Trophoblast cell (in vitro differentiated cells and primary cell): ENCODE measurements at regions not wholly inside any gene's neighbourhood (a gene's known extent, or its start where the extent isn't known, plus 50 kb on each side); places are given as distances from the start of the nearest gene placed in this dataset.

Experiments
- DNase-seq, 2 donors: peaks; one replicate each; pipeline ENCODE4 v3.0.0-alpha.2; 2016
- H2AFZ ChIP-seq: 2 replicates; pipeline ENCODE4 v1.6.1; 2013; ENCODE audit warnings: low read length, moderate library complexity, mild to moderate bottlenecking; ENCODE audit not compliant: insufficient read depth, poor library complexity
- H2AK5ac ChIP-seq: 2 replicates; pipeline ENCODE4 v1.6.1; 2013; ENCODE audit warnings: mild to moderate bottlenecking, low read length
- H2BK120ac ChIP-seq: 2 replicates; pipeline ENCODE4 v1.6.1; 2013; ENCODE audit warnings: low read length, mild to moderate bottlenecking, moderate library complexity; ENCODE audit not compliant: insufficient read depth, poor library complexity
- H2BK12ac ChIP-seq: 2 replicates; pipeline ENCODE4 v1.6.1; 2013; ENCODE audit warnings: mild to moderate bottlenecking, low read length, moderate library complexity
- H2BK5ac ChIP-seq: 2 replicates; pipeline ENCODE4 v1.6.1; 2013; ENCODE audit warnings: low read length, low read depth, moderate library complexity, mild to moderate bottlenecking; ENCODE audit not compliant: poor library complexity
- H3K14ac ChIP-seq: 2 replicates; pipeline ENCODE4 v1.6.1; 2013; ENCODE audit warnings: mild to moderate bottlenecking, low read length
- H3K18ac ChIP-seq: 2 replicates; pipeline ENCODE4 v1.6.1; 2013; ENCODE audit warnings: mild to moderate bottlenecking, low read length
- H3K23ac ChIP-seq: 2 replicates; pipeline ENCODE4 v1.6.1; 2013; ENCODE audit warnings: low read length
- H3K27ac ChIP-seq: 2 replicates; pipeline ENCODE4 v1.5.1; 2013; ENCODE audit warnings: low read depth, mild to moderate bottlenecking, inconsistent platforms, low read length, moderate library complexity
- H3K27me3 ChIP-seq: 2 replicates; pipeline ENCODE4 v1.6.1; 2013; ENCODE audit warnings: inconsistent platforms, mild to moderate bottlenecking, low read length, moderate library complexity; ENCODE audit not compliant: insufficient read depth
- H3K36me3 ChIP-seq, 2 experiments: 1 replicate in 1 of 2; 2 replicates in 1 of 2; pipeline ENCODE4 v1.6.1; 2013; ENCODE audit warnings: low read length in 2 of 2, mild to moderate bottlenecking in 2 of 2, moderate library complexity in 1 of 2; ENCODE audit not compliant: insufficient read depth in 2 of 2, control insufficient read depth in 1 of 2
- H3K4ac ChIP-seq: 2 replicates; pipeline ENCODE4 v1.6.1; 2013; ENCODE audit warnings: low read depth, mild to moderate bottlenecking, low read length, moderate library complexity
- H3K4me1 ChIP-seq, 2 experiments: 1 replicate in 1 of 2; 2 replicates in 1 of 2; pipeline ENCODE4 v1.6.1; 2013; ENCODE audit warnings: low read length in 2 of 2, mild to moderate bottlenecking in 2 of 2, moderate library complexity in 1 of 2; ENCODE audit not compliant: insufficient read depth in 2 of 2, control insufficient read depth in 1 of 2
- H3K4me2 ChIP-seq: 2 replicates; pipeline ENCODE4 v1.6.1; 2013; ENCODE audit warnings: inconsistent platforms, mild to moderate bottlenecking, low read length, moderate library complexity
- H3K4me3 ChIP-seq: 2 replicates; pipeline ENCODE4 v1.5.1; 2013; ENCODE audit warnings: mild to moderate bottlenecking, low read depth, low read length, inconsistent platforms
- H3K79me1 ChIP-seq: one replicate; pipeline ENCODE4 v1.6.1; 2013; ENCODE audit warnings: low read length
- H3K79me2 ChIP-seq: 2 replicates; pipeline ENCODE4 v1.6.1; 2013; ENCODE audit warnings: low read length, mild to moderate bottlenecking; ENCODE audit not compliant: control insufficient read depth, insufficient read depth, poor library complexity
- H3K9ac ChIP-seq: 2 replicates; pipeline ENCODE4 v1.6.1; 2013; ENCODE audit warnings: mild to moderate bottlenecking, low read length
- H3K9me3 ChIP-seq: 2 replicates; pipeline ENCODE4 v1.6.1; 2013; ENCODE audit warnings: low read depth, mild to moderate bottlenecking, control low read depth, inconsistent platforms, low read length; ENCODE audit not compliant: insufficient read depth
- H4K12ac ChIP-seq: 2 replicates; pipeline ENCODE4 v1.6.1; 2013; ENCODE audit warnings: low read depth, mild to moderate bottlenecking, low read length, moderate library complexity
- H4K8ac ChIP-seq: 2 replicates; pipeline ENCODE4 v1.6.1; 2013; ENCODE audit warnings: low read depth, mild to moderate bottlenecking, low read length, moderate library complexity
- H4K91ac ChIP-seq: one replicate; pipeline ENCODE4 v1.6.1; 2013; ENCODE audit warnings: low read depth, mild to moderate bottlenecking, low read length, moderate library complexity
- WGBS: extraction: QIAGEN DNeasy Blood & Tissue Kit; methylation state at CpG from one replicate; pipeline ENCODE4 v1.1.7; 2013; ENCODE audit warnings: missing lambda C conversion rate; ENCODE audit not compliant: insufficient read length, insufficient coverage; ENCODE audit errors: extremely low coverage; 5-methylcytosine and 5-hydroxymethylcytosine counted together

GRCh38 chr12:81896771-81897170, 137.6 kb upstream of the PPFIA2 start:
- no CpG with 5 or more reads among the region's 9 CpGs for WGBS
- no peak overlapping the region for H2BK120ac ChIP-seq
- H3K4me2 ChIP-seq = no peak overlapping the region
- H3K36me3 ChIP-seq = no peaks in the 10 kb centered on the region
- no peak overlapping the region for H4K12ac ChIP-seq
- no peak overlapping the region for H3K4ac ChIP-seq
- H4K91ac ChIP-seq = no peak overlapping the region
- H2BK5ac ChIP-seq = no peak overlapping the region
- H2AFZ ChIP-seq = no peak overlapping the region
- H3K79me2 ChIP-seq = no peaks in the 10 kb centered on the region
- H2AK5ac ChIP-seq = no peak overlapping the region
- no peak overlapping the region for H3K14ac ChIP-seq
- H2BK12ac ChIP-seq = no peak overlapping the region
- H3K4me3 ChIP-seq = no peak overlapping the region
- no peak overlapping the region for H3K9ac ChIP-seq
- H3K27ac ChIP-seq = no peak overlapping the region
- peaks cover 5% of the 10 kb centered on the region for H3K9me3 ChIP-seq
- no peak for DNase-seq
- no peak overlapping the region for H3K18ac ChIP-seq
- no peaks in the 10 kb centered on the region for H3K4me1 ChIP-seq
- no peak overlapping the region for H4K8ac ChIP-seq
- H3K23ac ChIP-seq = no peak overlapping the region
- no peaks in the 10 kb centered on the region for H3K79me1 ChIP-seq
- no peaks in the 10 kb centered on the region for H3K27me3 ChIP-seq

DNA sequence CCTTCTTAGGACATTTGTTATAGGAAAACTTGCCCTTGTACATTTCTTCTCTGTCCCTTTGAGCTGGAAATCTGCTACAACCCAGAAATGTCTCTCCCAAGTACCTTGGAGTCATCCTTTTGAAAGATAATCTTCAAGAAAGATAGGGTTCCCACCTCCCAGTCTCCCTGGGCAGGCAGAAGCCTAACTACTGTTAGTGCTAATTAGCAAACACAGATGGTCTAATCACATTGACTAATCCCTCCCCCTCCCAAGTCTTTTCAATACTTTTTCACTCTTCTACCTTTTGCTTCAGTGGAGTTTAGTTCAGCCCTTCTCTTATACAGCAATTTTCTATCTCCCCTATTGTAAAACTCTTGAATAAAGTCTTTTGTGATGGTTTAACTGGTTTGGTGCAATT, 129.8 kb upstream of the PPFIA2 start:
- no peak overlapping the region for H3K4ac ChIP-seq

DNA sequence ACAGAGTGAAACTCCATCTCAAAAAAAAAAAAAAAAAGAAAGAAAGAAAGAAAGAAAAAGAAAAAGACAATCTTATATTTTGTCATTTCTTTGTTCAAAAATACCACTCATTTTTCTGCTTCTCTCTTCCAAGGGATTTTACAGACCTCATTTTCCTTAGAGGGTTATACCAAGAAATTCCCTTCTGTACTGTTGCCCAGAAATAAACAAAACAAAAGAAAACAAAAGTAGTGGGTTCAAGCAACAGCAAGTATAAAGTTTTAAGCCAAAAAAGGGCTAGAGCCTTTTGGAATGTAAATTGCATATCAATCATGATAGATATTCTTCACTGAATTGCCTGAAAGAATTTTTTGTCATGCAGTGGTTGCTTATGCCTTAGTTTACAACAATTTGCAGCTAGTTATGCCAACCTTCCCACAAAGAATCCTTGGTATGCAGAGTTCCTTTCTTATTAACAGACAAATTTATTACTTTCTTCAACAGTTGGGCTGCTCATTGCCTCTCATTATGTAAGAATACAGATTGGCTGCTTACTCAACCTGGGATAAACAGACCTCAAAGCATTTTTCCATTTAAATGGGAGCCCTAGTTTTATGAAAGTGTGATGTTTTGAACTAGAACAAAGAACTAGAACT, 129.1 kb upstream of the PPFIA2 start:
- Histone ChIP-seq H2AK5ac (no peak overlapping the region), H3K27me3 (no peaks in the 10 kb centered on the region), H3K79me2 (no peaks in the 10 kb centered on the region), H2BK120ac (no peak overlapping the region), H3K14ac (no peak overlapping the region), H3K79me1 (no peaks in the 10 kb centered on the region), H3K4me3 (no peak overlapping the region), H3K27ac (no peak overlapping the region), H2BK12ac (no peak overlapping the region), H2BK5ac (no peak overlapping the region), H3K4me1 (no peaks in the 10 kb centered on the region), H3K18ac (no peak overlapping the region), H3K9me3 (no peaks in the 10 kb centered on the region), H3K4me2 (no peak overlapping the region), H4K8ac (no peak overlapping the region), H3K36me3 (no peaks in the 10 kb centered on the region), H2AFZ (no peak overlapping the region), H4K12ac (no peak overlapping the region), H4K91ac (no peak overlapping the region), H3K4ac (no peak overlapping the region), H3K9ac (no peak overlapping the region), H3K23ac (no peak overlapping the region)
- DNase-seq = no peak

More for the DNA sequence above, 129.8 kb upstream of the PPFIA2 start:
- H3K4me2 ChIP-seq = no peak overlapping the region
- no peak overlapping the region for H4K8ac ChIP-seq
- no peak overlapping the region for H3K9ac ChIP-seq
- H3K79me1 ChIP-seq = no peaks in the 10 kb centered on the region
- H3K14ac ChIP-seq = no peak overlapping the region
- no peaks in the 10 kb centered on the region for H3K79me2 ChIP-seq
- no peaks in the 10 kb centered on the region for H3K4me1 ChIP-seq
- H3K23ac ChIP-seq = no peak overlapping the region
- H3K18ac ChIP-seq = no peak overlapping the region
- H2BK120ac ChIP-seq = no peak overlapping the region
- H3K27me3 ChIP-seq = no peaks in the 10 kb centered on the region
- H2BK12ac ChIP-seq = no peak overlapping the region
- no peak overlapping the region for H3K4me3 ChIP-seq
- H2AK5ac ChIP-seq = no peak overlapping the region
- no peaks in the 10 kb centered on the region for H3K36me3 ChIP-seq
- H3K9me3 ChIP-seq = no peaks in the 10 kb centered on the region
- no peak overlapping the region for H4K12ac ChIP-seq
- no peak overlapping the region for H2BK5ac ChIP-seq
- no peak overlapping the region for H4K91ac ChIP-seq
- no peak for DNase-seq
- no peak overlapping the region for H2AFZ ChIP-seq
- H3K27ac ChIP-seq = no peak overlapping the region

DNA sequence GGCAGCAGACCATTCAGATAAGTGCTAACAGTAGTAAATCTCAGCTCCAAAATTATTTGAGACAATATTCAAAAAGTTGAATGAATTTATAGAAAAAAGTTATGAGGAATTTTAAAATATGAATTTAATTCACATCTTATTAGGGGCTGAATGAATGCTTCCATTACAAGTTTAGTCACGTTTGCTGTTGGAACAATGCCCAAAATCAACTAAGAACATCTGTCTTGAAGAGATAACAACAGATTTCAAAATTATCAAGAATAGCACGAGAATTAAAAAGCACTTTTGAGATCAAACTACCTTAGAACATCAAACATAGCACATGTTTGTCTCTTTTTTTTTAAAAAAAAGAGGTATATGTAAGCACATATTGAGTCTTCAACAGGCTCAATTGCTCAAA, 115.4 kb upstream of the PPFIA2 start:
- no peak overlapping the region for H3K4ac ChIP-seq
- no peaks in the 10 kb centered on the region for H3K36me3 ChIP-seq
- H2BK120ac ChIP-seq = no peak overlapping the region
- H4K8ac ChIP-seq = no peak overlapping the region
- no peak overlapping the region for H3K4me2 ChIP-seq
- H2BK12ac ChIP-seq = no peak overlapping the region
- H3K79me2 ChIP-seq = no peaks in the 10 kb centered on the region
- no peaks in the 10 kb centered on the region for H3K4me1 ChIP-seq
- H3K18ac ChIP-seq = no peak overlapping the region
- H3K4me3 ChIP-seq = no peak overlapping the region
- H4K91ac ChIP-seq = no peak overlapping the region
- no peak overlapping the region for H3K23ac ChIP-seq
- no peak overlapping the region for H4K12ac ChIP-seq
- no peak overlapping the region for H3K14ac ChIP-seq
- H3K27me3 ChIP-seq = no peaks in the 10 kb centered on the region
- no CpG with 5 or more reads among the region's 2 CpGs for WGBS
- H3K9me3 ChIP-seq = no peaks in the 10 kb centered on the region
- no peak overlapping the region for H3K9ac ChIP-seq
- no peaks in the 10 kb centered on the region for H3K79me1 ChIP-seq
- H3K27ac ChIP-seq = no peak overlapping the region
- H2BK5ac ChIP-seq = no peak overlapping the region
- no peak overlapping the region for H2AK5ac ChIP-seq
- DNase-seq = no peak
- no peak overlapping the region for H2AFZ ChIP-seq
